ENCODE measurements at regions not wholly inside any gene's neighbourhood (a gene's known extent, or its start where the extent isn't known, plus 50 kb on each side); places are given as distances from the start of the nearest gene placed in this dataset.

- no peak overlapping the region for H3K4me3 ChIP-seq
- no peaks in the 10 kb centered on the region for H3K4me1 ChIP-seq (replicated peaks in 1 of 2)
- 59 to 66% (median 64%) methylated on average over 3 of the region's 3 CpGs for WGBS, 4 donors
- TF ChIP-seq POLR2A (IDR thresholded peaks at IDR 0.05), result no peak
- TF ChIP-seq, protein P1, sequence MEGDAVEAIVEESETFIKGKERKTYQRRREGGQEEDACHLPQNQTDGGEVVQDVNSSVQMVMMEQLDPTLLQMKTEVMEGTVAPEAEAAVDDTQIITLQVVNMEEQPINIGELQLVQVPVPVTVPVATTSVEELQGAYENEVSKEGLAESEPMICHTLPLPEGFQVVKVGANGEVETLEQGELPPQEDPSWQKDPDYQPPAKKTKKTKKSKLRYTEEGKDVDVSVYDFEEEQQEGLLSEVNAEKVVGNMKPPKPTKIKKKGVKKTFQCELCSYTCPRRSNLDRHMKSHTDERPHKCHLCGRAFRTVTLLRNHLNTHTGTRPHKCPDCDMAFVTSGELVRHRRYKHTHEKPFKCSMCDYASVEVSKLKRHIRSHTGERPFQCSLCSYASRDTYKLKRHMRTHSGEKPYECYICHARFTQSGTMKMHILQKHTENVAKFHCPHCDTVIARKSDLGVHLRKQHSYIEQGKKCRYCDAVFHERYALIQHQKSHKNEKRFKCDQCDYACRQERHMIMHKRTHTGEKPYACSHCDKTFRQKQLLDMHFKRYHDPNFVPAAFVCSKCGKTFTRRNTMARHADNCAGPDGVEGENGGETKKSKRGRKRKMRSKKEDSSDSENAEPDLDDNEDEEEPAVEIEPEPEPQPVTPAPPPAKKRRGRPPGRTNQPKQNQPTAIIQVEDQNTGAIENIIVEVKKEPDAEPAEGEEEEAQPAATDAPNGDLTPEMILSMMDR (IDR thresholded peaks at IDR 0.05), result no peak
- H3K36me3 ChIP-seq (replicated peaks in 1 of 2), result no peaks in the 10 kb centered on the region
- no peaks in the 10 kb centered on the region for H3K27me3 ChIP-seq
- intact Hi-C loops (cut with DNase I), result no loop called here
- no peak overlapping the region for H3K27ac ChIP-seq
- DNase-seq, result no peak
- H3K9me3 ChIP-seq (replicated peaks in 1 of 3), result no peaks in the 10 kb centered on the region
These were observed 1237.1 kb downstream of the PCDH19 start for GRCh38 chrX:99172958-99173357.

DNA sequence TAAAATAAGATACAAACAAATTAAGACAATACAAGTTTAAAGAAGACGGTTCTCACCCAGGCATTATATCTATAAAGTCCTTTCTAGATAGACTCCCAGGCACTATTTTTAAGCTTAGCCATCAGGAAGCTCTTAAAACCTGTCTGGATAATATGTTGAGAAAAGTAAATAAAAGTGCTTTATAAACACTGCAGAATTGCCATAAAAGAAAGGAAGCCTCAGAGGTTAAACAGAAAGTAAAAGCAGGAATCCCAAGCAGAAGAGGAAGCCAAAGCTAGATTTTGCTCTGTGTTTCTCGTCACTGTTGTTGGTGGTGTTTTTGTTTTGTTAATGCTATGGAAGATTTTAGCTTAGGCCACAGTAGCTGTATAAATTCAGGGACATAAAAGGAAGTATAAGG lies 1267.3 kb downstream of the PCDH19 start:
- H3K27me3 ChIP-seq, result no peaks in the 10 kb centered on the region
- no peak for DNase-seq
- H3K27ac ChIP-seq, result no peak overlapping the region
- no peak for TF ChIP-seq POLR2A (IDR thresholded peaks at IDR 0.05)
- TF ChIP-seq, protein P1 (IDR thresholded peaks at IDR 0.05), result no peak
- intact Hi-C loops (cut with DNase I), result no loop called here
- no peak overlapping the region for H3K4me3 ChIP-seq
- H3K4me1 ChIP-seq (replicated peaks in 1 of 2), result no peaks in the 10 kb centered on the region
- no peaks in the 10 kb centered on the region for H3K36me3 ChIP-seq (replicated peaks in 1 of 2)
- no peaks in the 10 kb centered on the region for H3K9me3 ChIP-seq (replicated peaks in 1 of 3)
- WGBS, 4 donors, result 36 to 58% (median 51%) methylated on average over 2 of the region's 2 CpGs

DNA sequence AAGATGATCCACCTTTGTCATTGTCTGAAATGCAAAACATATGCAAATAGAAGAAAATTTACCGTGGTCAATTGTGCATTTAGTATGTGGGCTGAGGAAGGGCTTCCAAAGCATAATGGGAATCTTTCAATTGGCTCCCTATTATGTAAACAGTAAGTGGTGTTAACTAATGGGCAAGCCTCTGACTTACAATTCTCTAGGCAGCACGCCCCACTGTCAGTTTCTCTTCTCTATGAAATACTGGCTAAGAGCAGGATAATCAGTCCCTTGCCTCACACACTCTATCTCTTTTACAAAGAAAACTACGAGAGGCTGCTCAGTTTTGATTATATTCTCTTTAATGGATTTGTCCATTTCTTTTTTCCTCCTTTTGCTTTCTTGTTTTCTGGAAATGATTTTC lies 1272.6 kb downstream of the PCDH19 start:
- no peaks in the 10 kb centered on the region for H3K36me3 ChIP-seq (replicated peaks in 1 of 2)
- no peak for DNase-seq
- no peak for TF ChIP-seq POLR2A (IDR thresholded peaks at IDR 0.05)
- TF ChIP-seq, protein P1 (IDR thresholded peaks at IDR 0.05), result no peak
- H3K9me3 ChIP-seq (replicated peaks in 1 of 3), result no peaks in the 10 kb centered on the region
- WGBS, 4 donors, result 38 to 61% (median 41%) methylated on average over 3 of the region's 3 CpGs
- intact Hi-C loops (cut with DNase I), result no loop called here
- H3K27ac ChIP-seq, result no peak overlapping the region
- H3K27me3 ChIP-seq, result peaks cover 3% of the 10 kb centered on the region
- H3K4me3 ChIP-seq, result no peak overlapping the region
- no peaks in the 10 kb centered on the region for H3K4me1 ChIP-seq (replicated peaks in 1 of 2)

GRCh38 chrX:99117011-99117410 lies 1293.1 kb downstream of the PCDH19 start:
- H3K27ac ChIP-seq, result no peak overlapping the region
- no peak for DNase-seq
- H3K27me3 ChIP-seq, result peaks cover 11% of the 10 kb centered on the region
- no peaks in the 10 kb centered on the region for H3K36me3 ChIP-seq (replicated peaks in 1 of 2)
- whole genome bisulfite sequencing, 4 donors, result 47 to 63% (median 53%) methylated on average over 2 of the region's 2 CpGs
- TF ChIP-seq POLR2A (IDR thresholded peaks at IDR 0.05), result no peak
- TF ChIP-seq, protein P1 (IDR thresholded peaks at IDR 0.05), result no peak
- H3K4me3 ChIP-seq, result no peak overlapping the region
- H3K9me3 ChIP-seq (replicated peaks in 1 of 3), result no peaks in the 10 kb centered on the region
- no peaks in the 10 kb centered on the region for H3K4me1 ChIP-seq (replicated peaks in 1 of 2)
- intact Hi-C loops (cut with DNase I), result no loop called here

Data from adrenal gland (tissue), 9 donors.